ENCODE measurements at regions not wholly inside any gene's neighbourhood (a gene's known extent, or its start where the extent isn't known, plus 50 kb on each side); places are given as distances from the start of the nearest gene placed in this dataset.

GRCh38 chr4:66572949-66573348 is 902.7 kb upstream of the EPHA5 start:
- no peak overlapping the region for H3K27ac Mint-ChIP-seq
- H3K27me3 Mint-ChIP-seq, result no peaks in the 10 kb centered on the region
- H3K36me3 ChIP-seq (ENCODE audit: insufficient read depth, low read length), result no peaks in the 10 kb centered on the region
- peaks cover 2 to 13% (median 6%) of the 10 kb centered on the region in 5 donors for H3K9me3 Mint-ChIP-seq
- no peak overlapping the region for H3K4me3 Mint-ChIP-seq
- no peak overlapping the region for H3K4me3 ChIP-seq (ENCODE audit: low read length)
- H3K27me3 ChIP-seq (ENCODE audit: insufficient read depth, low read length, poor library complexity, severe bottlenecking), result no peaks in the 10 kb centered on the region
- no peak for DNase-seq
- H3K27ac ChIP-seq (ENCODE audit: low read depth, low read length), result no peak overlapping the region
- H3K36me3 Mint-ChIP-seq, result no peaks in the 10 kb centered on the region
- ChIA-PET CTCF (no interaction called here), POLR2A (no interaction called here)
- H3K9me3 ChIP-seq (ENCODE audit: low read length), result no peaks in the 10 kb centered on the region
- no peaks in the 10 kb centered on the region for H3K4me1 ChIP-seq (ENCODE audit: insufficient read depth, low read length)
- no peaks in the 10 kb centered on the region for H3K4me1 Mint-ChIP-seq

DNA sequence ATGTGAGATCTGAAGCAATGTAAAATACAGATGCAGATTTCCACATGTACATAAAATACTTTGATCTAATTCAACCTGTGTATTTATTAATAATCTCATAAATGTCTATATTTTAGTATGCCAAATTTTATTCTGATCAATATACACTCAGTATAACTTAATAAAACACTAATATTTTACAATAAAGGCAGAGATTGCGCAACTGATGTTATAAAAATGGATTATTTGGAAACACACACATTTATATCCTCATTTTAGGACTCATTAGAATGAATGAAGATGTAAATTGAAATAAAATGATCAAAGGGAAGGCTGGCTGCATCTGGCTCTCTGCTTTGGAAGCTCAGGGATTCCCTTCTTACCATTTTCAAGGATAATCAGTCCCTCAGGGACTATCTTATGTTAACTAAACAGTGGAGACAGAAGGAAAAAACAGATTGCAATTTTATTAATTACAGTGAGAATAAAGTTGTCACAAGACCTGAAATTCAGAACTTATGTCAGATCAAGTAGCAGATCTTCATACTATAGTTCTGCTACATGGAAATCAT is 900.9 kb upstream of the EPHA5 start:
- DNase-seq, result no peak
- no peaks in the 10 kb centered on the region for H3K27me3 Mint-ChIP-seq
- H3K4me1 Mint-ChIP-seq, result no peaks in the 10 kb centered on the region
- Histone ChIP-seq H3K27me3 (ENCODE audit: insufficient read depth, low read length, poor library complexity, severe bottlenecking) (no peaks in the 10 kb centered on the region), H3K9me3 (ENCODE audit: low read length) (no peaks in the 10 kb centered on the region), H3K4me3 (ENCODE audit: low read length) (no peak overlapping the region), H3K27ac (ENCODE audit: low read depth, low read length) (no peak overlapping the region), H3K36me3 (ENCODE audit: insufficient read depth, low read length) (no peaks in the 10 kb centered on the region), H3K4me1 (ENCODE audit: insufficient read depth, low read length) (no peaks in the 10 kb centered on the region)
- ChIA-PET POLR2A (no interaction called here), CTCF (no interaction called here)
- H3K36me3 Mint-ChIP-seq, result no peaks in the 10 kb centered on the region
- no peak overlapping the region for H3K27ac Mint-ChIP-seq
- peaks cover 2 to 16% (median 6%) of the 10 kb centered on the region in 5 donors for H3K9me3 Mint-ChIP-seq
- no peak overlapping the region for H3K4me3 Mint-ChIP-seq

DNA sequence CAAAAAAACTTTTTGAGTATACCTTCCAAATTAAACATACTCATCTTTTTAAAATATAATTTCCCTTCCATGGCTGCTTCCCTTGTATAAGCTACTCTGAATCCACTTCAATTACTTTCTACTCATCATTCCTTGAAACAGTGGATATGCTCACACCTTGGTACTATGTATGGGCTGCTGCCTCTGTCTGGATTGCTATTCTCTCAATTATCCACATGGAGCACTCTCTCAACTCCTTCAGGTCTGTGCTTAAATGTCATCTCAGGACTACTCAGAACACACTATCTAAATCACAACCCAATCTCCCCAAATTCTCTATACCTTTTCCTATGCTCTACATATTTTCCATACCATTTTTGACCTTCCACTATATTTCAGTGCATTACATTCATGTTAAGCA is 898.9 kb upstream of the EPHA5 start:
- ChIA-PET POLR2A (no interaction called here), CTCF (no interaction called here)
- H3K4me3 ChIP-seq (ENCODE audit: low read length), result no peak overlapping the region
- no peak overlapping the region for H3K27ac ChIP-seq (ENCODE audit: low read depth, low read length)
- Mint-ChIP-seq H3K4me1 (no peaks in the 10 kb centered on the region), H3K36me3 (no peaks in the 10 kb centered on the region), H3K27ac (no peak overlapping the region), H3K9me3 (peaks cover 0 to 11% (median 4%) of the 10 kb centered on the region in 5 donors), H3K4me3 (no peak overlapping the region), H3K27me3 (no peaks in the 10 kb centered on the region)
- no peaks in the 10 kb centered on the region for H3K36me3 ChIP-seq (ENCODE audit: insufficient read depth, low read length)
- DNase-seq, result no peak
- no peaks in the 10 kb centered on the region for H3K4me1 ChIP-seq (ENCODE audit: insufficient read depth, low read length)
- H3K9me3 ChIP-seq (ENCODE audit: low read length), result no peaks in the 10 kb centered on the region
- H3K27me3 ChIP-seq (ENCODE audit: insufficient read depth, low read length, poor library complexity, severe bottlenecking), result no peaks in the 10 kb centered on the region

DNA sequence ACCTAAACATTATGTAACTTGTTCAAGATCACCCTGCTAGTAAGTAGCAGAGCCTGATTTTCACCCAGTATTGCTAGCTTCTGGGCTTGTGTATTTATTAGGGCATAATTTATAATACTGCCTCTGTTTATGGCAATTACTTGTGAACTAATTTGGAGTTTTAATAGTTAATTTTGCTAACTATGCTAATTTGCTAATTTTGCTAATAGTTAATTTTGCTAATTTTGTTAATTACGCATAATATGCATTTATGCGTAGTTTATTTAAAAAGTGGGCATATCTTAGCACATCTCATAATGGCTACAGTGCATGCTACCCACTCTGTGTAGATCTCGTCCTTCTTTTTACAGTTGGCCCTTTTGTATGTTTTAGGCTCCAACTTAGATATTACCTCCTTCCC is 898.1 kb upstream of the EPHA5 start:
- no peak overlapping the region for H3K4me3 Mint-ChIP-seq
- H3K9me3 ChIP-seq (ENCODE audit: low read length), result no peaks in the 10 kb centered on the region
- no peaks in the 10 kb centered on the region for H3K36me3 ChIP-seq (ENCODE audit: insufficient read depth, low read length)
- POLR2A ChIA-PET, result no interaction called here
- H3K36me3 Mint-ChIP-seq, result no peaks in the 10 kb centered on the region
- CTCF ChIA-PET, result no interaction called here
- H3K27ac Mint-ChIP-seq, result no peak overlapping the region
- H3K27me3 ChIP-seq (ENCODE audit: insufficient read depth, low read length, poor library complexity, severe bottlenecking), result no peaks in the 10 kb centered on the region
- no peaks in the 10 kb centered on the region for H3K27me3 Mint-ChIP-seq
- DNase-seq, result no peak
- no peak overlapping the region for H3K27ac ChIP-seq (ENCODE audit: low read depth, low read length)
- H3K4me1 ChIP-seq (ENCODE audit: insufficient read depth, low read length), result no peaks in the 10 kb centered on the region
- H3K4me3 ChIP-seq (ENCODE audit: low read length), result no peak overlapping the region
- H3K9me3 Mint-ChIP-seq, result peaks cover 0 to 8% (median 4%) of the 10 kb centered on the region in 5 donors
- H3K4me1 Mint-ChIP-seq, result no peaks in the 10 kb centered on the region

- no peaks in the 10 kb centered on the region for H3K27me3 Mint-ChIP-seq
- peaks cover 0 to 8% (median 4%) of the 10 kb centered on the region in 5 donors for H3K9me3 Mint-ChIP-seq
- Histone ChIP-seq H3K4me3 (ENCODE audit: low read length) (no peak overlapping the region), H3K27me3 (ENCODE audit: insufficient read depth, low read length, poor library complexity, severe bottlenecking) (no peaks in the 10 kb centered on the region), H3K36me3 (ENCODE audit: insufficient read depth, low read length) (no peaks in the 10 kb centered on the region), H3K27ac (ENCODE audit: low read depth, low read length) (no peak overlapping the region), H3K9me3 (ENCODE audit: low read length) (no peaks in the 10 kb centered on the region), H3K4me1 (ENCODE audit: insufficient read depth, low read length) (no peaks in the 10 kb centered on the region)
- H3K4me1 Mint-ChIP-seq, result no peaks in the 10 kb centered on the region
- no peak overlapping the region for H3K27ac Mint-ChIP-seq
- no peak for DNase-seq
- CTCF ChIA-PET, result no interaction called here
- H3K36me3 Mint-ChIP-seq, result no peaks in the 10 kb centered on the region
- H3K4me3 Mint-ChIP-seq, result no peak overlapping the region
- POLR2A ChIA-PET, result no interaction called here
Observed at GRCh38 chr4:66568001-66568400, 897.7 kb upstream of the EPHA5 start.

DNA sequence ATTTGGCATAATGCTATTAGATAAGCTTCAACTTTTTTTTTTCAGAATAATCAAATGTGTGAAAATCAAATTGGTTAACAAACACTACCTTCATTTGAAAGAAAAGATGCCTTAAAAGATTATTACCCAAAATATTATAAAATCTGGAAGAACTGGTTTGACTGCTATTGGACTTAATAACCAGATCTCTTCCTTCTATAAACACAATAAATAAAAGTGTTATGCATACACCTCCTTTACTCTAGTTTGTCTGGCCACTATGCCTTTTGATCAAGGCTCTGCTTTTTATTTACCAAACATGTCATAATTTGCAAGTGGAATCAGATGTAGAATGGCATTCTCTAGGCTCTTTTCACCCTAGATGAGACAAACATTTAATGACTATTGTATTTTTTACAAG is 897.3 kb upstream of the EPHA5 start:
- peaks cover 0 to 9% (median 4%) of the 10 kb centered on the region in 5 donors for H3K9me3 Mint-ChIP-seq
- H3K27ac Mint-ChIP-seq, result no peak overlapping the region
- Histone ChIP-seq H3K27me3 (ENCODE audit: insufficient read depth, low read length, poor library complexity, severe bottlenecking) (no peaks in the 10 kb centered on the region), H3K36me3 (ENCODE audit: insufficient read depth, low read length) (no peaks in the 10 kb centered on the region), H3K4me3 (ENCODE audit: low read length) (no peak overlapping the region), H3K4me1 (ENCODE audit: insufficient read depth, low read length) (no peaks in the 10 kb centered on the region), H3K27ac (ENCODE audit: low read depth, low read length) (no peak overlapping the region), H3K9me3 (ENCODE audit: low read length) (no peaks in the 10 kb centered on the region)
- DNase-seq, result no peak
- H3K4me1 Mint-ChIP-seq, result no peaks in the 10 kb centered on the region
- CTCF ChIA-PET, result no interaction called here
- H3K27me3 Mint-ChIP-seq, result no peaks in the 10 kb centered on the region
- no peaks in the 10 kb centered on the region for H3K36me3 Mint-ChIP-seq
- POLR2A ChIA-PET, result no interaction called here
- no peak overlapping the region for H3K4me3 Mint-ChIP-seq

- ChIA-PET POLR2A (no interaction called here), CTCF (no interaction called here)
- Histone ChIP-seq H3K9me3 (ENCODE audit: low read length) (no peaks in the 10 kb centered on the region), H3K4me1 (ENCODE audit: insufficient read depth, low read length) (no peaks in the 10 kb centered on the region), H3K36me3 (ENCODE audit: insufficient read depth, low read length) (no peaks in the 10 kb centered on the region), H3K27ac (ENCODE audit: low read depth, low read length) (no peak overlapping the region), H3K4me3 (ENCODE audit: low read length) (no peak overlapping the region), H3K27me3 (ENCODE audit: insufficient read depth, low read length, poor library complexity, severe bottlenecking) (no peaks in the 10 kb centered on the region)
- no peak for DNase-seq
- Mint-ChIP-seq H3K4me3 (no peak overlapping the region), H3K36me3 (no peaks in the 10 kb centered on the region), H3K27ac (no peak overlapping the region), H3K4me1 (no peaks in the 10 kb centered on the region), H3K9me3 (peaks cover 0 to 16% (median 8%) of the 10 kb centered on the region in 5 donors), H3K27me3 (no peaks in the 10 kb centered on the region)
Observed at GRCh38 chr4:66565801-66566200, 895.5 kb upstream of the EPHA5 start.

GRCh38 chr4:66564901-66565651 is 894.8 kb upstream of the EPHA5 start:
- no peaks in the 10 kb centered on the region for H3K27me3 ChIP-seq (ENCODE audit: insufficient read depth, low read length, poor library complexity, severe bottlenecking)
- no peak overlapping the region for H3K4me3 ChIP-seq (ENCODE audit: low read length)
- Mint-ChIP-seq H3K36me3 (no peaks in the 10 kb centered on the region), H3K9me3 (peaks cover 0 to 16% (median 6%) of the 10 kb centered on the region in 5 donors), H3K27me3 (no peaks in the 10 kb centered on the region), H3K27ac (no peak overlapping the region), H3K4me3 (no peak overlapping the region), H3K4me1 (no peaks in the 10 kb centered on the region)
- POLR2A ChIA-PET, result no interaction called here
- H3K4me1 ChIP-seq (ENCODE audit: insufficient read depth, low read length), result no peaks in the 10 kb centered on the region
- CTCF ChIA-PET, result no interaction called here
- DNase-seq, result no peak
- H3K9me3 ChIP-seq (ENCODE audit: low read length), result no peaks in the 10 kb centered on the region
- no peak overlapping the region for H3K27ac ChIP-seq (ENCODE audit: low read depth, low read length)
- no peaks in the 10 kb centered on the region for H3K36me3 ChIP-seq (ENCODE audit: insufficient read depth, low read length)

All from CD8-positive, alpha-beta memory T cell (primary cell).